Suprapubic skin (tissue), 4 donors: ENCODE measurements at regions not wholly inside any gene's neighbourhood (a gene's known extent, or its start where the extent isn't known, plus 50 kb on each side); places are given as distances from the start of the nearest gene placed in this dataset.

Source experiments
- DNase-seq, 2 donors: peaks; one replicate each; pipeline ENCODE4 v3.0.0-alpha.2; 2019; ENCODE audit warnings: low spot score in 2 of 2
- H3K27ac ChIP-seq: fragments of 200-600 bp; sonication (generic); one replicate; pipeline ENCODE4 v1.5.1; 2019
- H3K27me3 ChIP-seq: fragments of 200-600 bp; sonication (generic); one replicate; pipeline ENCODE4 v1.5.1; 2019
- H3K36me3 ChIP-seq: fragments of 200-600 bp; sonication (generic); one replicate; pipeline ENCODE4 v1.5.1; 2019
- H3K4me1 ChIP-seq: fragments of 200-600 bp; sonication (generic); one replicate; pipeline ENCODE4 v1.5.1; 2019
- H3K4me3 ChIP-seq: fragments of 200-600 bp; sonication (generic); one replicate; pipeline ENCODE4 v1.5.1; 2019; ENCODE audit warnings: mild to moderate bottlenecking
- H3K9me3 ChIP-seq: fragments of 200-600 bp; sonication (generic); one replicate; pipeline ENCODE4 v1.5.1; 2019
- EP300 ChIP-seq: sonication (generic); formaldehyde crosslinking; IDR thresholded peaks from one replicate; pipeline ENCODE4 v1.6.1; 2017; ENCODE audit warnings: antibody characterized with exemption
- POLR2A ChIP-seq, 2 donors: fragments of 450-650 bp; IDR thresholded peaks; one replicate each; pipeline ENCODE4 v1.6.1; 2017; ENCODE audit warnings: antibody characterized with exemption in 2 of 2, mild to moderate bottlenecking in 2 of 2, moderate library complexity in 2 of 2
- POLR2AphosphoS5 ChIP-seq, 3 donors: sonication (generic); formaldehyde crosslinking; IDR thresholded peaks; one replicate each; pipeline ENCODE4 v1.6.1; 2017; ENCODE audit warnings: antibody characterized with exemption in 3 of 3
- WGBS: methylation state at CpG from one replicate; pipeline ENCODE4 v1.1.5; 2018; 5-methylcytosine and 5-hydroxymethylcytosine counted together
- TF ChIP-seq, protein P1 (sequence below), 2 donors: fragments of 200-600 bp in 1 of 2; fragments of 450-650 bp in 1 of 2; sonication (generic) in 1 of 2; IDR thresholded peaks; one replicate each; pipeline ENCODE4 v1.5.1; 2016 to 2019; ENCODE audit warnings: antibody characterized with exemption in 2 of 2, mild to moderate bottlenecking in 1 of 2, moderate library complexity in 1 of 2

DNA sequence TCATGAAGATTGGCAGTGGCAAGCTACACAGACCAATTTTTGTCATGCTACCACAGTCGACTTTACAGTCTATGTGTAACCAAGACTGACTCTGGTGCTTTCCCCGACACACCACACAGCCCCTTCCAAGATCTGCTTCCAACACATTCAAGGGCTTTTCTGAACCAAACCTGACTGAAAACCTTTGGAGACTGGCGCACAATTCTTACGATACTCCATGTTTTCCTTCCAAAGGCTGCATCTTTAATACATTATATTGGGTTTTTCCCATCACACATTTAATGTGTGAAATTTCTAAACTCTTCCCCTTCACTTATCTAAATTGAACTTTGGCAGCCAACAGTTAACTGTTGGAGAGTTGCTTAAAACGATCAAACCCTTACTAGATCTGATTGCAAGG, 127.7 kb upstream of the SOX5 start:
- 85% methylated on average over 5 of the region's 5 CpGs for WGBS
- no peak for TF ChIP-seq POLR2AphosphoS5 (IDR thresholded peaks at IDR 0.05)
- no peak for TF ChIP-seq EP300
- TF ChIP-seq, protein P1, sequence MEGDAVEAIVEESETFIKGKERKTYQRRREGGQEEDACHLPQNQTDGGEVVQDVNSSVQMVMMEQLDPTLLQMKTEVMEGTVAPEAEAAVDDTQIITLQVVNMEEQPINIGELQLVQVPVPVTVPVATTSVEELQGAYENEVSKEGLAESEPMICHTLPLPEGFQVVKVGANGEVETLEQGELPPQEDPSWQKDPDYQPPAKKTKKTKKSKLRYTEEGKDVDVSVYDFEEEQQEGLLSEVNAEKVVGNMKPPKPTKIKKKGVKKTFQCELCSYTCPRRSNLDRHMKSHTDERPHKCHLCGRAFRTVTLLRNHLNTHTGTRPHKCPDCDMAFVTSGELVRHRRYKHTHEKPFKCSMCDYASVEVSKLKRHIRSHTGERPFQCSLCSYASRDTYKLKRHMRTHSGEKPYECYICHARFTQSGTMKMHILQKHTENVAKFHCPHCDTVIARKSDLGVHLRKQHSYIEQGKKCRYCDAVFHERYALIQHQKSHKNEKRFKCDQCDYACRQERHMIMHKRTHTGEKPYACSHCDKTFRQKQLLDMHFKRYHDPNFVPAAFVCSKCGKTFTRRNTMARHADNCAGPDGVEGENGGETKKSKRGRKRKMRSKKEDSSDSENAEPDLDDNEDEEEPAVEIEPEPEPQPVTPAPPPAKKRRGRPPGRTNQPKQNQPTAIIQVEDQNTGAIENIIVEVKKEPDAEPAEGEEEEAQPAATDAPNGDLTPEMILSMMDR (IDR thresholded peaks at IDR 0.05), result no peak
- TF ChIP-seq POLR2A (IDR thresholded peaks at IDR 0.05), result no peak
- H3K36me3 ChIP-seq, result no peaks in the 10 kb centered on the region
- no peak overlapping the region for H3K4me3 ChIP-seq
- H3K9me3 ChIP-seq, result no peaks in the 10 kb centered on the region
- no peaks in the 10 kb centered on the region for H3K4me1 ChIP-seq
- DNase-seq, result no peak
- no peak overlapping the region for H3K27ac ChIP-seq
- H3K27me3 ChIP-seq, result no peaks in the 10 kb centered on the region

DNA sequence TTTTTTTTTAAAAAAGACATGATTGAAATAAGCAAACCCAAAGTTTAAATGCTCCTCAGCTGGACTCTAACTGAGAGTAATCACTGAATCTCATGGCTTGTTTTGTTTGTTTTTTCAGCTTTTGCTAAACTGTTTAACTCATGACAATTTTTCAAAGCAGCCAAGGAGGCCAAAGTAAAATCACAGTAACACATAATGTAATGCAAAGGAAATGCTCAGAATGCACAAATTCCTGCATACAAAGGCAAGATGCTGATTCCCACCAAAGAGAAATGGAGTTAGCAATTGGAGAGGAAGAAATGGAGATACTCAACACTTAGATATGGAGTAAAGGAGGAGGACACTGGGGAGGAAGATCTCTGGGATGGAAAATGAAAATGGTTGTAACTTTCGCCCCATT, 126.2 kb upstream of the SOX5 start:
- WGBS, result 97% methylated on average over 1 of the region's 1 CpG
- Histone ChIP-seq H3K27me3 (no peaks in the 10 kb centered on the region), H3K27ac (no peak overlapping the region), H3K36me3 (no peaks in the 10 kb centered on the region), H3K4me1 (no peaks in the 10 kb centered on the region), H3K4me3 (no peak overlapping the region), H3K9me3 (no peaks in the 10 kb centered on the region)
- TF ChIP-seq POLR2AphosphoS5 (IDR thresholded peaks at IDR 0.05), result no peak
- no peak for DNase-seq

DNA sequence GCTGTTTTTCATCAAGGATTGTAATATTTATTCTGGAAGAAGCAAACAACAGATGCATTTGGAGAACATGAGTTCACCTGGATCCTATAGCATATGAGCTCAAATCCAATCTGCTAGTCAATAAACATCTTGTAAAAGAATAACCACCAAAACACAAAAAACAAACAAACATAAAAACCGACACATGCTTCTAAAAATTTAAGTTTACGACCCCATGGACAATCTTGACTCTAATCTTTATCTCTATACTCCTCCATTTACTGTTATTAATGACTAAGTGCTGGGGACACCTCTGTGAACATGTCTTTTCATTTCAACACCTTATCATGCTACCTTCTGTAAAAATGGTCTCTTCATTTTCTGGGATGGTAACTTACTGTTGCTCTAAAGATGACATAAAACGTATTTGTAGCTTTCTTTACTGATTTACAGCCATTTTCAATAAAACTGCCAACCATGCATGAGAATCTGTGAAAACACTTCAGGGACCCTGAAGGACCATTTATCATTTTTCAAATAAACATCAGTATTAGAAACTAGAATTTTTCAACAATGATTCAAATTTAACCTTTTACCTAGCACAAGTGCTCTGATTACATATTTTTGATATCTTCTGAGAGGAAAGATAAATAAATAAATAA, 123.8 kb upstream of the SOX5 start:
- no peaks in the 10 kb centered on the region for H3K36me3 ChIP-seq
- TF ChIP-seq POLR2A (IDR thresholded peaks at IDR 0.05) (no peak), EP300 (no peak), POLR2AphosphoS5 (IDR thresholded peaks at IDR 0.05) (no peak)
- TF ChIP-seq, protein P1 (IDR thresholded peaks at IDR 0.05), result no peak
- no peaks in the 10 kb centered on the region for H3K4me1 ChIP-seq
- 85% methylated on average over 3 of the region's 3 CpGs for WGBS
- H3K4me3 ChIP-seq, result no peak overlapping the region
- DNase-seq, result no peak
- no peaks in the 10 kb centered on the region for H3K9me3 ChIP-seq
- no peak overlapping the region for H3K27ac ChIP-seq
- H3K27me3 ChIP-seq, result no peaks in the 10 kb centered on the region

DNA sequence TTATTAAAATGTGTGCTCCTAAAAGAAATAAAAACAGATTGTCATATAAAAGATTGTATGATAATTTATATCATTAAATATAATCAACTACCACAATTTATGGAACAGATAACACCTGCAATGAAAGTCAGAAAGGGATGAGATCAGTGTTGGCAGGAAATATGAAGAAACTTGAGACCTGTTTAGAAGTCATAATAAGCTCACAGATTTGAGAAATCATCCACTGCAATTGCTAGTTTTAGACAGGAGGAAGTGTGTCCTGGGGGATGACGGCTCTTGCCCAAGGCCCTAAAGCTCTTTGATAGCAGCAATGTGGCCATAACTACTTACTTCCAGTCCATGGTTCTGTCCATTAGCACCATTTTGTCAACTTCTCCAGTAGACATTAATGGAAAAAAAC, 122.8 kb upstream of the SOX5 start:
- no peaks in the 10 kb centered on the region for H3K4me1 ChIP-seq

DNA sequence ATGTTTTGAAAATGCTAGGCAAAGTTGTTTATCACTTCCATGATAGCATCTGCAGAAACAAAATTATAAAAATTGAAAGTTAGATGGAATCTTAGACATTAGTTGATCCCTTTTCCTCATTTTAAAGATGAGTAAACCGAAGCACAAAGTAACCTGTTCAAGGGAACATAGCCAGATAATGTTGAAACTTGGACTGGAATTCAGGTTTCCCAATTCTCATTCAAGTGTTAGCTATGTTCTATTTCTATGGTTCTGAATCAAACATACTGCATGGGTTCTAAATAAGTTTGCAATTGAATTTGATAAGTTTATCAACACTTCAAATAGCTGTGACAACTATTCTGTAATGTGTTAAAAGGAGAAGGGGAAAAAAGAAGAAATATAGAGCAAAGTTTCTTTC, 122.4 kb upstream of the SOX5 start:
- WGBS, result 55% methylated on average over 1 of the region's 1 CpG
- no peaks in the 10 kb centered on the region for H3K9me3 ChIP-seq
- H3K27me3 ChIP-seq, result no peaks in the 10 kb centered on the region
- TF ChIP-seq POLR2AphosphoS5 (IDR thresholded peaks at IDR 0.05) (no peak), POLR2A (IDR thresholded peaks at IDR 0.05) (no peak), EP300 (no peak)
- TF ChIP-seq, protein P1 (IDR thresholded peaks at IDR 0.05), result no peak
- H3K27ac ChIP-seq, result no peak overlapping the region
- H3K4me3 ChIP-seq, result no peak overlapping the region
- H3K36me3 ChIP-seq, result no peaks in the 10 kb centered on the region
- DNase-seq, result no peak
- H3K4me1 ChIP-seq, result no peaks in the 10 kb centered on the region

More for the DNA sequence above, 122.8 kb upstream of the SOX5 start:
- 62% methylated on average over 1 of the region's 1 CpG for WGBS
- TF ChIP-seq EP300, result no peak
- no peak for TF ChIP-seq POLR2A (IDR thresholded peaks at IDR 0.05)
- no peak for TF ChIP-seq POLR2AphosphoS5 (IDR thresholded peaks at IDR 0.05)
- TF ChIP-seq, protein P1 (IDR thresholded peaks at IDR 0.05), result no peak
- Histone ChIP-seq H3K27me3 (no peaks in the 10 kb centered on the region), H3K36me3 (no peaks in the 10 kb centered on the region), H3K27ac (no peak overlapping the region), H3K4me3 (no peak overlapping the region), H3K9me3 (no peaks in the 10 kb centered on the region)
- no peak for DNase-seq
